ENCODE measurements at regions not wholly inside any gene's neighbourhood (a gene's known extent, or its start where the extent isn't known, plus 50 kb on each side); places are given as distances from the start of the nearest gene placed in this dataset.

GRCh38 chr13:66214467-66214866 is 1015.7 kb downstream of the PCDH9 start:
- no peaks in the 10 kb centered on the region for H3K27me3 ChIP-seq (ENCODE audit: control insufficient read depth, insufficient read depth, low read length)
- no peaks in the 10 kb centered on the region for H3K4me1 ChIP-seq (ENCODE audit: control insufficient read depth, insufficient read depth, low read length)
- H3K4me2 ChIP-seq (ENCODE audit: low read depth, low read length) = no peak overlapping the region
- no peak overlapping the region for H4K91ac ChIP-seq (ENCODE audit: insufficient read depth, low read depth, low read length)
- H3K9me1 ChIP-seq (ENCODE audit: insufficient read depth, low read length) = peaks cover 3% of the 10 kb centered on the region; the same call in 1 of the 2 replicates
- ChIA-PET CTCF (no interaction called here), POLR2A (ENCODE audit: unreplicated experiment) (no interaction called here)
- H3K18ac ChIP-seq (ENCODE audit: low read depth, low read length) = no peak overlapping the region
- H2AK9ac ChIP-seq (replicated peaks; ENCODE audit: low read depth, low read length, poor library complexity) = no peak overlapping the region
- no peak overlapping the region for H3K4ac ChIP-seq (ENCODE audit: low read depth, low read length)
- DNase-seq (no peak), ATAC-seq (ENCODE audit: low read depth) (no peak)
- no peak overlapping the region for H2AFZ ChIP-seq (replicated peaks; ENCODE audit: low read length, poor library complexity)
- H2BK5ac ChIP-seq (ENCODE audit: low read depth, low read length, poor library complexity, severe bottlenecking) = no peak overlapping the region
- no peak overlapping the region for H3K4me3 ChIP-seq (ENCODE audit: insufficient read depth, low read depth, low read length)
- H4K8ac ChIP-seq (ENCODE audit: low read depth in 2 of 2, low read length in 2 of 2) = no peak overlapping the region
- no peaks in the 10 kb centered on the region for H4K20me1 ChIP-seq (ENCODE audit: insufficient read depth, low read length)
- in situ Hi-C loops (cut with MboI; ENCODE audit: low sequenced_read_pairs) (no loop called here), dilution Hi-C loops (cut with HindIII; ENCODE audit: low sequenced_read_pairs, unreplicated experiment) (no loop called here), intact Hi-C loops (cut with micrococcal nuclease) (no loop called here)
- no peak overlapping the region for H2BK20ac ChIP-seq (ENCODE audit: low read depth, low read length)
- no peaks in the 10 kb centered on the region for H3K79me1 ChIP-seq (ENCODE audit: low read depth in 1 of 2, low read length in 2 of 2)
- no peak overlapping the region for H4K5ac ChIP-seq (ENCODE audit: low read depth, low read length)
- TF ChIP-seq RFX5 (IDR thresholded peaks at IDR 0.05; ENCODE audit: low read depth, low read length) (no peak), USF2 (IDR thresholded peaks at IDR 0.05; ENCODE audit: low read depth, low read length) (no peak), CEBPB (IDR thresholded peaks at IDR 0.05; ENCODE audit: low read depth, low read length) (no peak), CHD1 (IDR thresholded peaks at IDR 0.05; ENCODE audit: low read depth, low read length) (no peak), ELK1 (IDR thresholded peaks at IDR 0.05; ENCODE audit: borderline replicate concordance, low read depth, low read length) (no peak), NFE2L2 (IDR thresholded peaks at IDR 0.05; ENCODE audit: low read depth, low read length) (no peak), POLR2A (IDR thresholded peaks at IDR 0.05; ENCODE audit: low read depth, low read length) (no peak), SMC3 (IDR thresholded peaks at IDR 0.05; ENCODE audit: low read depth, low read length) (no peak), RCOR1 (IDR thresholded peaks at IDR 0.05; ENCODE audit: insufficient replicate concordance, low read length) (no peak), MXI1 (IDR thresholded peaks at IDR 0.05; ENCODE audit: borderline replicate concordance, low read depth, low read length) (no peak), BHLHE40 (IDR thresholded peaks at IDR 0.05; ENCODE audit: low read depth, low read length) (no peak), CTCF (conservative IDR thresholded peaks at IDR 0.05; ENCODE audit: low read depth, low read length) (no peak), RAD21 (IDR thresholded peaks at IDR 0.05; ENCODE audit: low read length) (no peak), FOS (IDR thresholded peaks at IDR 0.05; ENCODE audit: low read depth, low read length) (no peak), MAZ (IDR thresholded peaks at IDR 0.05; ENCODE audit: borderline replicate concordance, low read depth, low read length) (no peak), MAFK (IDR thresholded peaks at IDR 0.05; ENCODE audit: low read depth, low read length) (no peak)
- H2BK120ac ChIP-seq (ENCODE audit: low read depth, low read length) = no peak overlapping the region
- no TSS peak for BruUV-seq (replicated peaks)
- no peak overlapping the region for H3K27ac ChIP-seq (ENCODE audit: insufficient read depth, low read length)
- no peak overlapping the region for H2AK5ac ChIP-seq (ENCODE audit: low read depth, low read length)
- H3K14ac ChIP-seq (replicated peaks; ENCODE audit: low read depth, low read length) = no peak overlapping the region
- H2BK15ac ChIP-seq (ENCODE audit: low read depth, low read length) = no peak overlapping the region
- no peak overlapping the region for H3K23ac ChIP-seq (ENCODE audit: low read depth, low read length)
- no peaks in the 10 kb centered on the region for H3K9me3 ChIP-seq (ENCODE audit: control insufficient read depth, insufficient read depth, low read length)
- no peak overlapping the region for H3K9ac ChIP-seq (ENCODE audit: low read depth, low read length)
- no peak overlapping the region for H3K56ac ChIP-seq (ENCODE audit: extremely low read depth, insufficient read depth, low read length)
- no peaks in the 10 kb centered on the region for H3K36me3 ChIP-seq (ENCODE audit: control insufficient read depth, insufficient read depth, low read length)
